GM12878 (cell line): ENCODE measurements at regions not wholly inside any gene's neighbourhood (a gene's known extent, or its start where the extent isn't known, plus 50 kb on each side); places are given as distances from the start of the nearest gene placed in this dataset.

ENCODE experiments used
- ATAC-seq: fragments of 200-7000 bp; cut with Tn5 transposase; 3 replicates; pipeline ENCODE4 v1.9.1; 2020; ENCODE audit warnings: mild to moderate bottlenecking, moderate library complexity
- BruUV-seq: library from RNA; stranded (reverse); fragments of 400-500 nt; replicated peaks from 2 replicates; lab custom pipeline; 2021; lab: Mats Ljungman, UMichigan
- CTCF ChIA-PET: fragments of 300-600 bp; sonication (Branson Sonifier 250); formaldehyde crosslinking; extraction: SDS; loops from one replicate; lab custom pipeline; 2021; ENCODE audit warnings: inconsistent platforms; lab: Yijun Ruan, JAX
- POLR2A ChIA-PET: fragments of 350-600 bp; formaldehyde crosslinking; extraction: SDS; loops from one replicate; lab custom pipeline; 2021; ENCODE audit warnings: inconsistent platforms; lab: Charles Lee
- RAD21 ChIA-PET: fragments of 300-600 bp; sonication (Branson Sonifier 250); formaldehyde crosslinking; loops from one replicate; lab custom pipeline; 2023; ENCODE audit warnings: antibody characterized with exemption; ENCODE audit not compliant: unreplicated experiment; lab: Charles Lee
- SMC1A ChIA-PET: fragments of 300-600 bp; sonication (Branson Sonifier 250); formaldehyde crosslinking; loops from one replicate; lab custom pipeline; 2023; ENCODE audit not compliant: unreplicated experiment, uncharacterized antibody; lab: Charles Lee
- DNase-seq: peaks from one replicate; pipeline ENCODE4 v3.0.0-alpha.2; 2011; ENCODE audit warnings: low read depth, low spot score
- FAIRE-seq: peaks from 3 replicates; lab custom pipeline; 2011; peaks lifted over from hg19 to GRCh38; lab: Jason Lieb, UNC
- H2AFZ ChIP-seq: 2 replicates; pipeline ENCODE4 v1.6.0; 2011; ENCODE audit warnings: low read depth, low read length, control low read depth; ENCODE audit not compliant: control insufficient read depth
- H3K27ac ChIP-seq: 2 replicates; pipeline ENCODE4 v1.5.1; 2011; ENCODE audit warnings: control low read depth; ENCODE audit not compliant: control insufficient read depth, insufficient read depth
- H3K27me3 ChIP-seq, 2 experiments: replicated peaks in 1 of 2; 2 replicates each; pipeline versions ENCODE4 v1.6.0 to v1.6.1; 2011; ENCODE audit warnings: low read length in 1 of 2; ENCODE audit not compliant: control insufficient read depth in 2 of 2, insufficient read depth in 2 of 2
- H3K36me3 ChIP-seq, 2 experiments: 2 replicates each; pipeline ENCODE4 v1.5.1; 2011; ENCODE audit warnings: low read length in 1 of 2; ENCODE audit not compliant: control insufficient read depth in 2 of 2, insufficient read depth in 2 of 2
- H3K4me1 ChIP-seq: 2 replicates; pipeline ENCODE4 v1.6.1; 2011; ENCODE audit warnings: mild to moderate bottlenecking, low read length, moderate library complexity, mixed read lengths; ENCODE audit not compliant: control insufficient read depth, insufficient read depth
- H3K4me2 ChIP-seq: 2 replicates; pipeline ENCODE4 v1.6.0; 2011; ENCODE audit warnings: control low read depth; ENCODE audit not compliant: control insufficient read depth, insufficient read depth
- H3K4me3 ChIP-seq: fragments of 200-600 bp; sonication (generic); 2 replicates; pipeline ENCODE4 v1.5.1; 2016
- H3K79me2 ChIP-seq: 2 replicates; pipeline ENCODE4 v1.6.0; 2011; ENCODE audit warnings: low read length; ENCODE audit not compliant: control insufficient read depth, insufficient read depth
- H3K9ac ChIP-seq: 2 replicates; pipeline ENCODE4 v1.8.0; 2011; ENCODE audit warnings: low read length, control low read depth, mixed read lengths; ENCODE audit not compliant: control insufficient read depth, insufficient read depth
- H3K9me3 ChIP-seq: replicated peaks from 3 replicates; pipeline ENCODE4 v1.5.1; 2011; ENCODE audit warnings: mild to moderate bottlenecking, low read length; ENCODE audit not compliant: control insufficient read depth, insufficient read depth
- H4K20me1 ChIP-seq: 2 replicates; pipeline ENCODE4 v1.6.0; 2011; ENCODE audit not compliant: control insufficient read depth, insufficient read depth
- CEBPB ChIP-seq, 2 experiments: fragments of 150-350 bp in 1 of 2; IDR thresholded peaks; 2 replicates each; pipeline ENCODE4 v1.6.1; 2012 to 2014; ENCODE audit warnings: low read depth in 2 of 2, low read length in 2 of 2, borderline replicate concordance in 1 of 2, inconsistent platforms in 1 of 2
- CHD4 ChIP-seq: fragments of 200-600 bp; sonication (generic); IDR thresholded peaks from 2 replicates; pipeline ENCODE4 v1.6.1; 2016; ENCODE audit warnings: mild to moderate bottlenecking
- GABPA ChIP-seq: IDR thresholded peaks from 2 replicates; pipeline ENCODE4 v1.6.1; 2014; ENCODE audit warnings: antibody characterized with exemption, low read depth, mild to moderate bottlenecking, inconsistent platforms
- HDAC2 ChIP-seq: fragments of 200-600 bp; sonication (generic); IDR thresholded peaks from 2 replicates; pipeline ENCODE4 v1.6.1; 2017
- IKZF1 ChIP-seq: fragments of 450-650 bp; conservative IDR thresholded peaks from 2 replicates; pipeline ENCODE4 v1.6.1; 2017; ENCODE audit warnings: antibody characterized with exemption, mild to moderate bottlenecking
- LARP7 ChIP-seq: fragments of 450-650 bp; IDR thresholded peaks from 2 replicates; pipeline ENCODE4 v1.6.1; 2017; ENCODE audit warnings: mild to moderate bottlenecking
- NBN ChIP-seq: fragments of 450-650 bp; IDR thresholded peaks from 2 replicates; pipeline ENCODE4 v1.6.1; 2016
- NFYA ChIP-seq: IDR thresholded peaks from 2 replicates; pipeline ENCODE4 v1.6.1; 2011; ENCODE audit warnings: low read depth, mild to moderate bottlenecking, low read length, improper control_type of control experiment, borderline replicate concordance
- ZBED1 ChIP-seq: IDR thresholded peaks from 2 replicates; pipeline ENCODE4 v1.6.1; 2016; ENCODE audit warnings: borderline replicate concordance
- ZNF207 ChIP-seq: fragments of 450-650 bp; IDR thresholded peaks from 2 replicates; pipeline ENCODE4 v1.6.1; 2014; ENCODE audit warnings: antibody characterized with exemption, mild to moderate bottlenecking, borderline replicate concordance
- WGBS: methylation state at CpG from one replicate; pipeline ENCODE4 v1.1.6; 2016; ENCODE audit warnings: low lambda C conversion rate; ENCODE audit not compliant: insufficient replicate concordance, insufficient coverage; ENCODE audit errors: missing lambda C conversion rate; 5-methylcytosine and 5-hydroxymethylcytosine counted together
- in situ Hi-C: fragments of 300-500 bp; cut with MboI; formaldehyde crosslinking; loops from 9 replicates; pipeline ENCODE4 v1.14.3; 2018; ENCODE audit warnings: mixed read lengths
- intact Hi-C: fragments of 100-400 bp; cut with micrococcal nuclease; formaldehyde crosslinking; loops from one replicate; pipeline ENCODE4 v1.14.2; 2022; ENCODE audit not compliant: unreplicated experiment
- TF ChIP-seq, protein P1 (sequence below): fragments of 450-650 bp; IDR thresholded peaks from 2 replicates; pipeline ENCODE4 v1.6.1; 2017; ENCODE audit warnings: mild to moderate bottlenecking, moderate library complexity
- TF ChIP-seq, protein P2 (sequence below): fragments of 450-650 bp; IDR thresholded peaks from 2 replicates; pipeline ENCODE4 v1.6.1; 2017; ENCODE audit warnings: borderline replicate concordance
- TF ChIP-seq, protein P3 (sequence below): IDR thresholded peaks from 2 replicates; pipeline ENCODE4 v1.6.1; 2012; ENCODE audit warnings: improper control_type of control experiment, low read depth, low read length; ENCODE audit not compliant: insufficient replicate concordance

DNA sequence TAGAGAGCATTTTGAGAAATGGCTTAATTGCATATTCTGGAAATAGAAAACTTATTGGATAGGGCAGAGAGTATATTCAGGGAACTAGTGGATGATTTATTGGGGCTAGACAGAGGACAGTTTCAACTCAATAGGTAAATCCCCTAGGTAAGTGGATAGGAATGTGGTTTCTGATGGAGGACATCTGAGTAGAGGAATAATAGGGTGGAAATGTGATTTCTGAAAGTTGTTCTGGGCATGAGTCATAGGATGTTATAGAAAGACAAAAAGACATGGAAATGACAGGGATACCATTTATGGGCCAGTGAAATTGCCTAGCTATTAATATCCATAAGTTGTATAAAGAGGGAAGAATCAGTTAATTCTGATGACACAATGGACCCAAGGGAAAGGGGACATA is 563.3 kb upstream of the GOLIM4 start (continued):
- TF ChIP-seq, protein P1, sequence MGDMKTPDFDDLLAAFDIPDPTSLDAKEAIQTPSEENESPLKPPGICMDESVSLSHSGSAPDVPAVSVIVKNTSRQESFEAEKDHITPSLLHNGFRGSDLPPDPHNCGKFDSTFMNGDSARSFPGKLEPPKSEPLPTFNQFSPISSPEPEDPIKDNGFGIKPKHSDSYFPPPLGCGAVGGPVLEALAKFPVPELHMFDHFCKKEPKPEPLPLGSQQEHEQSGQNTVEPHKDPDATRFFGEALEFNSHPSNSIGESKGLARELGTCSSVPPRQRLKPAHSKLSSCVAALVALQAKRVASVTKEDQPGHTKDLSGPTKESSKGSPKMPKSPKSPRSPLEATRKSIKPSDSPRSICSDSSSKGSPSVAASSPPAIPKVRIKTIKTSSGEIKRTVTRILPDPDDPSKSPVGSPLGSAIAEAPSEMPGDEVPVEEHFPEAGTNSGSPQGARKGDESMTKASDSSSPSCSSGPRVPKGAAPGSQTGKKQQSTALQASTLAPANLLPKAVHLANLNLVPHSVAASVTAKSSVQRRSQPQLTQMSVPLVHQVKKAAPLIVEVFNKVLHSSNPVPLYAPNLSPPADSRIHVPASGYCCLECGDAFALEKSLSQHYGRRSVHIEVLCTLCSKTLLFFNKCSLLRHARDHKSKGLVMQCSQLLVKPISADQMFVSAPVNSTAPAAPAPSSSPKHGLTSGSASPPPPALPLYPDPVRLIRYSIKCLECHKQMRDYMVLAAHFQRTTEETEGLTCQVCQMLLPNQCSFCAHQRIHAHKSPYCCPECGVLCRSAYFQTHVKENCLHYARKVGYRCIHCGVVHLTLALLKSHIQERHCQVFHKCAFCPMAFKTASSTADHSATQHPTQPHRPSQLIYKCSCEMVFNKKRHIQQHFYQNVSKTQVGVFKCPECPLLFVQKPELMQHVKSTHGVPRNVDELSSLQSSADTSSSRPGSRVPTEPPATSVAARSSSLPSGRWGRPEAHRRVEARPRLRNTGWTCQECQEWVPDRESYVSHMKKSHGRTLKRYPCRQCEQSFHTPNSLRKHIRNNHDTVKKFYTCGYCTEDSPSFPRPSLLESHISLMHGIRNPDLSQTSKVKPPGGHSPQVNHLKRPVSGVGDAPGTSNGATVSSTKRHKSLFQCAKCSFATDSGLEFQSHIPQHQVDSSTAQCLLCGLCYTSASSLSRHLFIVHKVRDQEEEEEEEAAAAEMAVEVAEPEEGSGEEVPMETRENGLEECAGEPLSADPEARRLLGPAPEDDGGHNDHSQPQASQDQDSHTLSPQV: no peak
- no peak for TF ChIP-seq IKZF1
- TF ChIP-seq NBN: no peak
- TF ChIP-seq CHD4: no peak
- TF ChIP-seq LARP7: no peak
- TF ChIP-seq HDAC2: no peak
- no peak for TF ChIP-seq ZNF207

DNA sequence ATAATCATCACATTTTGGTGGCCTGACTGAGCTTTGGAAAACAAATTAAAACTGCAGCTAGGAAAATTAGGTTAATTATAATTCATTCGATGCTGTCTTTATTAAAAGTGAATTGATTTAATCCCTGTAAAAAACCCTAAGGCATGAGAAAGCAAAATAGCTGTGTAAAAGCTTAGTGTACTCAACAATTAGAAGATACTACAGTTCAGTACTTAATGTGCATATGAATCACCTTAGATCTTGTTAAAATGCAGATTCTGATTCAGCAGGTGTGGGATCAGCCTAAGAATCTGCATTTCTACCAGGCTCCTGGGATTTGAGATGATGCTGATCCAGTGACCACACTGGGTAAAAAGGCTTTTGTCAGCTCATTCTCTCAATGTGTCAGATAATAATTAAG is 559.9 kb upstream of the GOLIM4 start:
- H3K4me1 ChIP-seq: no peaks in the 10 kb centered on the region
- no peaks in the 10 kb centered on the region for H3K36me3 ChIP-seq
- SMC1A ChIA-PET: interaction anchor here (1.1 kb wide), 1 partner anchor 10 kb away, joined by 4 read pairs; no protein-coding TSS in a partner anchor
- no TSS peak for BruUV-seq
- DNase-seq (no peak), FAIRE-seq (no peak), ATAC-seq (no peak)
- H3K4me2 ChIP-seq: no peak overlapping the region
- RAD21 ChIA-PET: no interaction called here
- no peaks in the 10 kb centered on the region for H3K27me3 ChIP-seq
- 4% methylated on average over 1 of the region's 1 CpG for WGBS
- H3K9ac ChIP-seq: no peak overlapping the region
- POLR2A ChIA-PET: no interaction called here
- no peak overlapping the region for H3K27ac ChIP-seq
- H2AFZ ChIP-seq: no peak overlapping the region
- no peak overlapping the region for H3K4me3 ChIP-seq
- CTCF ChIA-PET: interaction anchor here (0.8 to 1.5 kb wide), 2 partner anchors 10 to 12 kb away, joined by 3 to 5 read pairs; no protein-coding TSS in a partner anchor
- in situ Hi-C loops (no loop called here), intact Hi-C loops (no loop called here)
- no peaks in the 10 kb centered on the region for H3K79me2 ChIP-seq
- H4K20me1 ChIP-seq: no peaks in the 10 kb centered on the region
- H3K9me3 ChIP-seq: no peaks in the 10 kb centered on the region
- TF ChIP-seq, protein P2, sequence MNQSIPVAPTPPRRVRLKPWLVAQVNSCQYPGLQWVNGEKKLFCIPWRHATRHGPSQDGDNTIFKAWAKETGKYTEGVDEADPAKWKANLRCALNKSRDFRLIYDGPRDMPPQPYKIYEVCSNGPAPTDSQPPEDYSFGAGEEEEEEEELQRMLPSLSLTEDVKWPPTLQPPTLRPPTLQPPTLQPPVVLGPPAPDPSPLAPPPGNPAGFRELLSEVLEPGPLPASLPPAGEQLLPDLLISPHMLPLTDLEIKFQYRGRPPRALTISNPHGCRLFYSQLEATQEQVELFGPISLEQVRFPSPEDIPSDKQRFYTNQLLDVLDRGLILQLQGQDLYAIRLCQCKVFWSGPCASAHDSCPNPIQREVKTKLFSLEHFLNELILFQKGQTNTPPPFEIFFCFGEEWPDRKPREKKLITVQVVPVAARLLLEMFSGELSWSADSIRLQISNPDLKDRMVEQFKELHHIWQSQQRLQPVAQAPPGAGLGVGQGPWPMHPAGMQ: no peak
- TF ChIP-seq ZBED1 (no peak), GABPA (no peak), NFYA (no peak), CEBPB (IDR thresholded peaks at IDR 0.05; ENCODE audit: borderline replicate concordance in 1 of 2, low read depth in 2 of 2, low read length in 2 of 2) (no peak)
- TF ChIP-seq, protein P3, sequence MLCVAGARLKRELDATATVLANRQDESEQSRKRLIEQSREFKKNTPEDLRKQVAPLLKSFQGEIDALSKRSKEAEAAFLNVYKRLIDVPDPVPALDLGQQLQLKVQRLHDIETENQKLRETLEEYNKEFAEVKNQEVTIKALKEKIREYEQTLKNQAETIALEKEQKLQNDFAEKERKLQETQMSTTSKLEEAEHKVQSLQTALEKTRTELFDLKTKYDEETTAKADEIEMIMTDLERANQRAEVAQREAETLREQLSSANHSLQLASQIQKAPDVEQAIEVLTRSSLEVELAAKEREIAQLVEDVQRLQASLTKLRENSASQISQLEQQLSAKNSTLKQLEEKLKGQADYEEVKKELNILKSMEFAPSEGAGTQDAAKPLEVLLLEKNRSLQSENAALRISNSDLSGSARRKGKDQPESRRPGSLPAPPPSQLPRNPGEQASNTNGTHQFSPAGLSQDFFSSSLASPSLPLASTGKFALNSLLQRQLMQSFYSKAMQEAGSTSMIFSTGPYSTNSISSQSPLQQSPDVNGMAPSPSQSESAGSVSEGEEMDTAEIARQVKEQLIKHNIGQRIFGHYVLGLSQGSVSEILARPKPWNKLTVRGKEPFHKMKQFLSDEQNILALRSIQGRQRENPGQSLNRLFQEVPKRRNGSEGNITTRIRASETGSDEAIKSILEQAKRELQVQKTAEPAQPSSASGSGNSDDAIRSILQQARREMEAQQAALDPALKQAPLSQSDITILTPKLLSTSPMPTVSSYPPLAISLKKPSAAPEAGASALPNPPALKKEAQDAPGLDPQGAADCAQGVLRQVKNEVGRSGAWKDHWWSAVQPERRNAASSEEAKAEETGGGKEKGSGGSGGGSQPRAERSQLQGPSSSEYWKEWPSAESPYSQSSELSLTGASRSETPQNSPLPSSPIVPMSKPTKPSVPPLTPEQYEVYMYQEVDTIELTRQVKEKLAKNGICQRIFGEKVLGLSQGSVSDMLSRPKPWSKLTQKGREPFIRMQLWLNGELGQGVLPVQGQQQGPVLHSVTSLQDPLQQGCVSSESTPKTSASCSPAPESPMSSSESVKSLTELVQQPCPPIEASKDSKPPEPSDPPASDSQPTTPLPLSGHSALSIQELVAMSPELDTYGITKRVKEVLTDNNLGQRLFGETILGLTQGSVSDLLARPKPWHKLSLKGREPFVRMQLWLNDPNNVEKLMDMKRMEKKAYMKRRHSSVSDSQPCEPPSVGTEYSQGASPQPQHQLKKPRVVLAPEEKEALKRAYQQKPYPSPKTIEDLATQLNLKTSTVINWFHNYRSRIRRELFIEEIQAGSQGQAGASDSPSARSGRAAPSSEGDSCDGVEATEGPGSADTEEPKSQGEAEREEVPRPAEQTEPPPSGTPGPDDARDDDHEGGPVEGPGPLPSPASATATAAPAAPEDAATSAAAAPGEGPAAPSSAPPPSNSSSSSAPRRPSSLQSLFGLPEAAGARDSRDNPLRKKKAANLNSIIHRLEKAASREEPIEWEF: no peak
